IMR-90 (cell line): ENCODE measurements at regions not wholly inside any gene's neighbourhood (a gene's known extent, or its start where the extent isn't known, plus 50 kb on each side); places are given as distances from the start of the nearest gene placed in this dataset.

Experiments used
- ATAC-seq: fragments of 200-7000 bp; cut with Tn5 transposase; 2 replicates; pipeline ENCODE4 v1.9.1; 2020; ENCODE audit warnings: low read depth, mild to moderate bottlenecking, moderate library complexity
- BruUV-seq: library from RNA; stranded (reverse); fragments of 400-500 nt; replicated peaks from 2 replicates; lab custom pipeline; 2021; lab: Mats Ljungman, UMichigan
- CTCF ChIA-PET: fragments of 300-600 bp; formaldehyde crosslinking; extraction: SDS; loops from one replicate; lab custom pipeline; 2021; ENCODE audit warnings: antibody characterized with exemption; lab: Yijun Ruan, JAX
- POLR2A ChIA-PET: fragments of 300-600 bp; sonication (Branson Sonifier 250); formaldehyde crosslinking; loops from one replicate; lab custom pipeline; 2022; ENCODE audit warnings: antibody characterized with exemption; ENCODE audit not compliant: unreplicated experiment; lab: Charles Lee
- DNase-seq: peaks from one replicate; pipeline ENCODE4 v3.0.0; 2013
- H2AFZ ChIP-seq: replicated peaks from 2 replicates; pipeline ENCODE3; 2013; ENCODE audit warnings: low read length, mild to moderate bottlenecking; ENCODE audit not compliant: poor library complexity
- H2AK5ac ChIP-seq: 2 replicates; pipeline ENCODE4 v1.6.1; 2013; ENCODE audit warnings: low read depth, low read length, inconsistent platforms
- H2AK9ac ChIP-seq: replicated peaks from 2 replicates; pipeline ENCODE3; 2013; ENCODE audit warnings: mild to moderate bottlenecking, low read depth, low read length, moderate library complexity; ENCODE audit not compliant: poor library complexity
- H2BK120ac ChIP-seq: 2 replicates; pipeline ENCODE4 v1.6.1; 2013; ENCODE audit warnings: low read depth, low read length, inconsistent platforms
- H2BK15ac ChIP-seq: 3 replicates; pipeline ENCODE4 v1.6.1; 2013; ENCODE audit warnings: low read depth, low read length, inconsistent platforms
- H2BK20ac ChIP-seq: 2 replicates; pipeline ENCODE4 v1.6.1; 2013; ENCODE audit warnings: low read depth, mild to moderate bottlenecking, inconsistent platforms, low read length, moderate library complexity
- H2BK5ac ChIP-seq: 2 replicates; pipeline ENCODE4 v1.6.1; 2013; ENCODE audit warnings: mild to moderate bottlenecking, low read depth, low read length, inconsistent platforms; ENCODE audit not compliant: poor library complexity, severe bottlenecking
- H3K14ac ChIP-seq: replicated peaks from 2 replicates; pipeline ENCODE4 v1.6.1; 2013; ENCODE audit warnings: low read depth, low read length, inconsistent platforms
- H3K18ac ChIP-seq: 2 replicates; pipeline ENCODE4 v1.6.1; 2013; ENCODE audit warnings: low read depth, low read length, control low read depth
- H3K23ac ChIP-seq: 2 replicates; pipeline ENCODE4 v1.6.1; 2013; ENCODE audit warnings: low read depth, low read length, inconsistent platforms
- H3K27ac ChIP-seq: 2 replicates; pipeline ENCODE4 v1.5.1; 2013; ENCODE audit warnings: mild to moderate bottlenecking, control low read depth, low read length; ENCODE audit not compliant: insufficient read depth
- H3K27me3 ChIP-seq: 2 replicates; pipeline ENCODE4 v1.6.1; 2013; ENCODE audit warnings: low read length; ENCODE audit not compliant: control insufficient read depth, insufficient read depth
- H3K36me3 ChIP-seq: 2 replicates; pipeline ENCODE4 v1.6.1; 2013; ENCODE audit warnings: low read length, mixed read lengths; ENCODE audit not compliant: control insufficient read depth, insufficient read depth
- H3K4ac ChIP-seq: 2 replicates; pipeline ENCODE4 v1.6.1; 2013; ENCODE audit warnings: low read depth, low read length, inconsistent platforms
- H3K4me1 ChIP-seq: 2 replicates; pipeline ENCODE4 v1.6.1; 2013; ENCODE audit warnings: low read length, mixed read lengths; ENCODE audit not compliant: control insufficient read depth, insufficient read depth
- H3K4me2 ChIP-seq: 2 replicates; pipeline ENCODE4 v1.6.1; 2013; ENCODE audit warnings: low read depth, mild to moderate bottlenecking, control low read depth, low read length, moderate library complexity
- H3K4me3 ChIP-seq: 2 replicates; pipeline ENCODE4 v1.5.1; 2013; ENCODE audit warnings: low read depth, mild to moderate bottlenecking, control low read depth, low read length, moderate library complexity; ENCODE audit not compliant: insufficient read depth
- H3K56ac ChIP-seq: 2 replicates; pipeline ENCODE4 v1.6.1; 2013; ENCODE audit warnings: low read length, inconsistent platforms; ENCODE audit not compliant: insufficient read depth; ENCODE audit errors: extremely low read depth
- H3K79me1 ChIP-seq, 2 experiments: 2 replicates each; pipeline ENCODE4 v1.6.1; 2013; ENCODE audit warnings: low read length in 2 of 2, inconsistent platforms in 1 of 2, low read depth in 1 of 2
- H3K9ac ChIP-seq: 2 replicates; pipeline ENCODE4 v1.6.1; 2013; ENCODE audit warnings: low read depth, low read length, control low read depth
- H3K9me1 ChIP-seq: 2 replicates; pipeline ENCODE4 v1.6.1; 2013; ENCODE audit warnings: low read length, inconsistent platforms; ENCODE audit not compliant: insufficient read depth
- H3K9me3 ChIP-seq: 2 replicates; pipeline ENCODE4 v1.6.1; 2013; ENCODE audit warnings: low read length; ENCODE audit not compliant: control insufficient read depth, insufficient read depth
- H4K20me1 ChIP-seq: 2 replicates; pipeline ENCODE4 v1.6.1; 2013; ENCODE audit warnings: low read length, inconsistent platforms; ENCODE audit not compliant: insufficient read depth
- H4K5ac ChIP-seq: 2 replicates; pipeline ENCODE4 v1.6.1; 2013; ENCODE audit warnings: mild to moderate bottlenecking, low read depth, low read length, control low read depth
- H4K8ac ChIP-seq, 2 experiments: 2 replicates each; pipeline ENCODE4 v1.6.1; 2013; ENCODE audit warnings: low read depth in 2 of 2, low read length in 2 of 2, control low read depth in 1 of 2, inconsistent platforms in 1 of 2
- H4K91ac ChIP-seq: 2 replicates; pipeline ENCODE4 v1.6.1; 2013; ENCODE audit warnings: low read depth, low read length, inconsistent platforms; ENCODE audit not compliant: insufficient read depth
- BHLHE40 ChIP-seq: fragments of 150-350 bp; IDR thresholded peaks from 2 replicates; pipeline ENCODE4 v1.6.1; 2016; ENCODE audit warnings: mild to moderate bottlenecking, low read depth, low read length
- RCOR1 ChIP-seq: IDR thresholded peaks from 2 replicates; pipeline ENCODE4 v1.6.1; 2012; ENCODE audit warnings: mild to moderate bottlenecking, low read length, improper control_type of control experiment; ENCODE audit not compliant: insufficient replicate concordance
- WGBS, 2 experiments: methylation state at CpG; one replicate each; pipeline versions ENCODE4 v1.1.5 to v1.1.7; 2013; ENCODE audit warnings: missing lambda C conversion rate in 2 of 2; ENCODE audit not compliant: insufficient read length in 1 of 2; ENCODE audit errors: extremely low coverage in 2 of 2; 5-methylcytosine and 5-hydroxymethylcytosine counted together
- dilution Hi-C: fragments of 300-500 bp; cut with HindIII; formaldehyde crosslinking; loops from one replicate; pipeline ENCODE4 v1.14.3; 2018; ENCODE audit warnings: low sequenced_read_pairs; ENCODE audit not compliant: unreplicated experiment
- in situ Hi-C: fragments of 300-500 bp; cut with MboI; formaldehyde crosslinking; loops from 3 replicates; pipeline ENCODE4 v1.14.3; 2019; ENCODE audit warnings: low sequenced_read_pairs, inconsistent platforms, mixed read lengths
- intact Hi-C: fragments of 100-400 bp; cut with micrococcal nuclease; formaldehyde crosslinking; loops from 2 replicates; pipeline ENCODE4 v1.10.0; 2022

DNA sequence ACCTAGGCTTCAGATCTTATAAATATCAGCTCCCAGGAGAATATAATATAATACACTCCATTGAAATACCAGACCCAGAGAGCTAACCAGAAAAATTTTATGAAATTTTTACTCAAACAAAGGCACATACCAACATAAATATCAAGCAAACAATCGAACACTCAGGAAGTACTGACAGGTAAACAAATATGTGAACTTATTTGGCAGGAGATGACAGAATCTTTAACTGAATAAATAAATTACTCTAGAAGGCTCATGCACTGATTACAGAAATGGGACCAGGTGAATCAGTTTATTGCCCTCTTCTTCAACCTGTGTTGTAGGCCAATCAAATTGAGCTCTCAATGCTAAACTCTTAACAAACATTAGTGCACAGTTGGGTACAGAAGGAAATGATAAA, 225.2 kb upstream of the PABPC4L start:
- no peak overlapping the region for H2BK5ac ChIP-seq
- H3K9me1 ChIP-seq, result no peaks in the 10 kb centered on the region
- no peaks in the 10 kb centered on the region for H3K27me3 ChIP-seq
- H3K4me1 ChIP-seq, result no peaks in the 10 kb centered on the region
- no CpG with 5 or more reads among the region's 1 CpG for WGBS, 2 experiments
- no peaks in the 10 kb centered on the region for H3K79me1 ChIP-seq
- no peak overlapping the region for H3K9ac ChIP-seq
- no peaks in the 10 kb centered on the region for H4K20me1 ChIP-seq
- no peak overlapping the region for H3K27ac ChIP-seq
- no peak overlapping the region for H3K23ac ChIP-seq
- H3K4me3 ChIP-seq, result no peak overlapping the region
- intact Hi-C loops, result no loop called here
- no peak overlapping the region for H2AFZ ChIP-seq
- ATAC-seq, result no peak
- H2BK15ac ChIP-seq, result no peak overlapping the region
- no peaks in the 10 kb centered on the region for H3K36me3 ChIP-seq
- no peak overlapping the region for H3K14ac ChIP-seq
- no TSS peak for BruUV-seq
- TF ChIP-seq BHLHE40 (no peak), RCOR1 (no peak)
- H3K4ac ChIP-seq, result no peak overlapping the region
- peaks cover 6% of the 10 kb centered on the region; the same call in 1 of the 2 replicates for H3K9me3 ChIP-seq
- no peak for DNase-seq
- H2BK120ac ChIP-seq, result no peak overlapping the region
- H4K91ac ChIP-seq, result no peak overlapping the region
- no peak overlapping the region for H2AK9ac ChIP-seq
- H3K56ac ChIP-seq, result no peak overlapping the region
- H3K4me2 ChIP-seq, result no peak overlapping the region
- no peak overlapping the region for H3K18ac ChIP-seq
- CTCF ChIA-PET, result no interaction called here
- dilution Hi-C loops, result no loop called here
- in situ Hi-C loops, result no loop called here
- H4K8ac ChIP-seq, result no peak overlapping the region
- POLR2A ChIA-PET, result no interaction called here
- H2BK20ac ChIP-seq, result no peak overlapping the region
- H2AK5ac ChIP-seq, result no peak overlapping the region
- H4K5ac ChIP-seq, result no peak overlapping the region
